Neuronal stem cell (in vitro differentiated cells): ENCODE measurements at regions not wholly inside any gene's neighbourhood (a gene's known extent, or its start where the extent isn't known, plus 50 kb on each side); places are given as distances from the start of the nearest gene placed in this dataset.

ENCODE experiments used
- DNase-seq: peaks from one replicate; pipeline ENCODE4 v3.0.0-alpha.2; 2013; ENCODE audit warnings: low spot score
- H2AFZ ChIP-seq: one replicate; pipeline ENCODE4 v1.6.1; 2013; ENCODE audit warnings: mild to moderate bottlenecking, low read length, inconsistent platforms
- H2AK5ac ChIP-seq: 2 replicates; pipeline ENCODE4 v1.6.1; 2013; ENCODE audit warnings: low read depth, mild to moderate bottlenecking, inconsistent platforms, low read length, moderate library complexity, mixed read lengths
- H2BK120ac ChIP-seq: 2 replicates; pipeline ENCODE4 v1.6.1; 2013; ENCODE audit warnings: low read depth, mild to moderate bottlenecking, inconsistent platforms, low read length, moderate library complexity, mixed read lengths
- H2BK12ac ChIP-seq: one replicate; pipeline ENCODE4 v1.6.1; 2013; ENCODE audit warnings: low read length, inconsistent platforms
- H2BK15ac ChIP-seq: 2 replicates; pipeline ENCODE4 v1.6.1; 2013; ENCODE audit warnings: mild to moderate bottlenecking, low read length, inconsistent platforms, mixed read lengths
- H2BK5ac ChIP-seq: one replicate; pipeline ENCODE4 v1.6.1; 2013; ENCODE audit warnings: inconsistent platforms, mild to moderate bottlenecking, low read length, moderate library complexity
- H3K14ac ChIP-seq: one replicate; pipeline ENCODE4 v1.6.1; 2013; ENCODE audit warnings: low read length, inconsistent platforms
- H3K18ac ChIP-seq: 2 replicates; pipeline ENCODE4 v1.6.1; 2013; ENCODE audit warnings: low read length, inconsistent platforms
- H3K23ac ChIP-seq: 2 replicates; pipeline ENCODE4 v1.6.1; 2013; ENCODE audit warnings: low read depth, mild to moderate bottlenecking, mixed read lengths, low read length, inconsistent platforms; ENCODE audit not compliant: poor library complexity
- H3K27ac ChIP-seq: replicated peaks from 3 replicates; pipeline ENCODE4 v1.5.1; 2013; ENCODE audit warnings: low read length, inconsistent platforms
- H3K27me3 ChIP-seq, 3 experiments: 2 replicates each; pipeline ENCODE4 v1.6.1; 2013; ENCODE audit warnings: low read length in 3 of 3, mild to moderate bottlenecking in 2 of 3, inconsistent platforms in 1 of 3, low read depth in 1 of 3, mixed read lengths in 1 of 3, moderate library complexity in 1 of 3; ENCODE audit not compliant: control insufficient read depth in 3 of 3, insufficient read depth in 3 of 3
- H3K36me3 ChIP-seq, 2 donors: replicated peaks in 1 of 2; 2 replicates each; pipeline ENCODE4 v1.6.1; 2013; ENCODE audit warnings: low read length in 2 of 2; ENCODE audit not compliant: control insufficient read depth in 2 of 2, insufficient read depth in 2 of 2
- H3K4ac ChIP-seq: 2 replicates; pipeline ENCODE4 v1.6.1; 2013; ENCODE audit warnings: inconsistent platforms, mild to moderate bottlenecking, low read length, moderate library complexity
- H3K4me1 ChIP-seq, 2 donors: 1 replicate in 1 of 2; 2 replicates in 1 of 2; pipeline ENCODE4 v1.6.1; 2013; ENCODE audit warnings: low read length in 2 of 2, low read depth in 1 of 2; ENCODE audit not compliant: control insufficient read depth in 2 of 2, insufficient read depth in 1 of 2
- H3K4me2 ChIP-seq: one replicate; pipeline ENCODE4 v1.6.1; 2013; ENCODE audit warnings: mild to moderate bottlenecking, low read length, inconsistent platforms; ENCODE audit not compliant: insufficient read depth, poor library complexity, severe bottlenecking
- H3K4me3 ChIP-seq, 2 donors: 2 replicates each; pipeline ENCODE4 v1.5.1; 2013; ENCODE audit warnings: low read length in 2 of 2, mild to moderate bottlenecking in 2 of 2, inconsistent platforms in 1 of 2, moderate library complexity in 1 of 2
- H3K79me1 ChIP-seq: one replicate; pipeline ENCODE4 v1.6.1; 2013; ENCODE audit warnings: low read depth, mild to moderate bottlenecking, inconsistent platforms, low read length, moderate library complexity
- H3K9ac ChIP-seq: one replicate; pipeline ENCODE4 v1.6.1; 2013; ENCODE audit warnings: mild to moderate bottlenecking, low read depth, low read length, inconsistent platforms; ENCODE audit not compliant: poor library complexity
- H3K9me3 ChIP-seq, 2 donors: replicated peaks in 1 of 2; 2 replicates each; pipeline versions ENCODE3 to v1.6.1; 2013; ENCODE audit warnings: low read length in 2 of 2, mild to moderate bottlenecking in 2 of 2, inconsistent platforms in 1 of 2, low read depth in 1 of 2, mixed read lengths in 1 of 2, moderate library complexity in 1 of 2; ENCODE audit not compliant: control insufficient read depth in 2 of 2, insufficient read depth in 1 of 2
- H4K8ac ChIP-seq: one replicate; pipeline ENCODE4 v1.6.1; 2013; ENCODE audit warnings: low read depth, mild to moderate bottlenecking, inconsistent platforms, low read length, moderate library complexity
- H4K91ac ChIP-seq: one replicate; pipeline ENCODE4 v1.6.1; 2013; ENCODE audit warnings: low read length, low read depth, mild to moderate bottlenecking, inconsistent platforms; ENCODE audit not compliant: poor library complexity
- WGBS, 2 donors: extraction: QIAGEN DNeasy Blood & Tissue Kit; methylation state at CpG; one replicate each; pipeline ENCODE4 v1.1.7; 2013; ENCODE audit warnings: missing lambda C conversion rate in 2 of 2, mixed read lengths in 1 of 2; ENCODE audit not compliant: insufficient read length in 2 of 2, insufficient replicate concordance in 1 of 2; ENCODE audit errors: extremely low coverage in 2 of 2; 5-methylcytosine and 5-hydroxymethylcytosine counted together

- DNase-seq: no peak
- no peak overlapping the region for H3K14ac ChIP-seq
- no peaks in the 10 kb centered on the region for H3K79me1 ChIP-seq
- peaks cover 0 to 2% of the 10 kb centered on the region in 2 donors for H3K9me3 ChIP-seq
- no peak overlapping the region for H2BK15ac ChIP-seq
- WGBS, 2 donors: no CpG with 5 or more reads among the region's 6 CpGs
- no peak overlapping the region for H2AK5ac ChIP-seq
- H2BK5ac ChIP-seq: no peak overlapping the region
- no peak overlapping the region for H3K4me3 ChIP-seq
- H4K91ac ChIP-seq: no peak overlapping the region
- H3K36me3 ChIP-seq: no peaks in the 10 kb centered on the region
- no peaks in the 10 kb centered on the region for H3K4me1 ChIP-seq
- no peak overlapping the region for H4K8ac ChIP-seq
- H3K9ac ChIP-seq: no peak overlapping the region
- H3K18ac ChIP-seq: no peak overlapping the region
- peaks cover 0 to 17% (median 0%) of the 10 kb centered on the region in 3 experiments for H3K27me3 ChIP-seq
- no peak overlapping the region for H2BK120ac ChIP-seq
- no peak overlapping the region for H2AFZ ChIP-seq
- no peak overlapping the region for H3K4me2 ChIP-seq
- peak overlapping the region; percentile 16 for H2BK12ac ChIP-seq
- H3K27ac ChIP-seq: no peak overlapping the region
- no peak overlapping the region for H3K23ac ChIP-seq
- no peak overlapping the region for H3K4ac ChIP-seq
Measured at GRCh38 chr22:44549701-44550100, 51.7 kb upstream of the RTL6 start.

GRCh38 chr22:44548981-44549380, 50.9 kb upstream of the RTL6 start:
- Histone ChIP-seq H3K9me3 (peaks cover 0 to 2% of the 10 kb centered on the region in 2 donors), H3K4me1 (no peaks in the 10 kb centered on the region), H3K23ac (no peak overlapping the region), H4K8ac (no peak overlapping the region), H2BK12ac (no peak overlapping the region), H3K4me2 (no peak overlapping the region), H3K14ac (no peak overlapping the region), H4K91ac (no peak overlapping the region), H3K27me3 (peaks cover 0 to 17% (median 0%) of the 10 kb centered on the region in 3 experiments), H3K4ac (no peak overlapping the region), H2BK120ac (no peak overlapping the region), H3K18ac (peak overlapping the region; percentile 16), H3K36me3 (no peaks in the 10 kb centered on the region), H2AK5ac (no peak overlapping the region), H3K4me3 (no peak overlapping the region), H2BK5ac (no peak overlapping the region), H2AFZ (no peak overlapping the region), H2BK15ac (no peak overlapping the region), H3K79me1 (peaks cover 3% of the 10 kb centered on the region), H3K27ac (no peak overlapping the region), H3K9ac (no peak overlapping the region)
- no CpG with 5 or more reads among the region's 10 CpGs for WGBS, 2 donors
- no peak for DNase-seq
